Neural crest cell (in vitro differentiated cells): ENCODE measurements at regions not wholly inside any gene's neighbourhood (a gene's known extent, or its start where the extent isn't known, plus 50 kb on each side); places are given as distances from the start of the nearest gene placed in this dataset.
"Not testable (repeated sequence)": the region's sequence is repeated elsewhere in the genome, so short reads cannot be mapped to it uniquely, and the experiment has no call there.

Source experiments
- DNase-seq: peaks from one replicate; pipeline ENCODE4 v3.0.0; 2021; ENCODE audit warnings: low read depth, mixed read lengths, low spot score
- H3K27ac Mint-ChIP-seq: one replicate; pipeline ENCODE4 v1.8.0; 2021; ENCODE audit warnings: mild to moderate bottlenecking, mixed read lengths; ENCODE audit not compliant: unreplicated experiment
- H3K27me3 Mint-ChIP-seq: 2 replicates; pipeline ENCODE4 v1.8.0; 2021; ENCODE audit warnings: low read depth, mild to moderate bottlenecking, mixed read lengths
- H3K36me3 Mint-ChIP-seq: 2 replicates; pipeline ENCODE4 v1.8.0; 2021; ENCODE audit warnings: low read depth, mild to moderate bottlenecking, mixed read lengths
- H3K4me1 Mint-ChIP-seq: 2 replicates; pipeline ENCODE4 v1.8.0; 2021; ENCODE audit warnings: mixed read lengths
- H3K4me3 Mint-ChIP-seq: one replicate; pipeline ENCODE4 v1.8.0; 2021; ENCODE audit warnings: mild to moderate bottlenecking, mixed read lengths
- H3K9me3 Mint-ChIP-seq: 2 replicates; pipeline ENCODE4 v1.8.0; 2021; ENCODE audit warnings: mixed read lengths
- TF ChIP-seq, protein P1 (sequence below): fragments of 200-600 bp; sonication (generic); conservative IDR thresholded peaks from 2 replicates; pipeline ENCODE4 v1.5.0; 2021; ENCODE audit warnings: antibody characterized with exemption, mild to moderate bottlenecking

DNA sequence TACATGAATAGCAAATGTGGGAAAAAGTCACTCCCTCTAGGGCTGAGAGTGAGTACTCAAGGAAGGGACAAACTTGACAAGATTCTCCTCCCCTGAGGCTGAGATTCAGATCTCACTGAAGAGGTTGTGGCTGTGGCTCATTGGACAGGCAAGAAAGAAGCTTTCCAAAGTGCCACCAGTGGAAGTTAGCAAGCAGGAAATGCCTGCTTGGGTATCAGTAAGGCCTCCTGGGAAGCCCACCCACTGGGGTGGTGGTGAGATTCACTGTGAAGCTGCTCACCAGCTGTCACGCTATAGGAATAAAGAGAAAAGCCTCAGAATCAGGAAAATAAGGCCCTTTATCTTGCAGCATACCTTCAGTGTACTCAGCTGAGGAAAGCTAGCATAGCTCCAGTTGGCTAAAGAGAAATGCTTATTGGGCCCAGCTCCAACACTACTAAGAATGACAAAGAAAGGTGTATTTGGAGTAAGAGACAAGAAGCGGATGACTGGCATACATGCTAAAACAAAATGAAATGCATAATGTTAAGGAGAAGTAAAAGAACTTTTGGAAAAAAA is 274.4 kb upstream of the TOM1L1 start:
- TF ChIP-seq, protein P1, sequence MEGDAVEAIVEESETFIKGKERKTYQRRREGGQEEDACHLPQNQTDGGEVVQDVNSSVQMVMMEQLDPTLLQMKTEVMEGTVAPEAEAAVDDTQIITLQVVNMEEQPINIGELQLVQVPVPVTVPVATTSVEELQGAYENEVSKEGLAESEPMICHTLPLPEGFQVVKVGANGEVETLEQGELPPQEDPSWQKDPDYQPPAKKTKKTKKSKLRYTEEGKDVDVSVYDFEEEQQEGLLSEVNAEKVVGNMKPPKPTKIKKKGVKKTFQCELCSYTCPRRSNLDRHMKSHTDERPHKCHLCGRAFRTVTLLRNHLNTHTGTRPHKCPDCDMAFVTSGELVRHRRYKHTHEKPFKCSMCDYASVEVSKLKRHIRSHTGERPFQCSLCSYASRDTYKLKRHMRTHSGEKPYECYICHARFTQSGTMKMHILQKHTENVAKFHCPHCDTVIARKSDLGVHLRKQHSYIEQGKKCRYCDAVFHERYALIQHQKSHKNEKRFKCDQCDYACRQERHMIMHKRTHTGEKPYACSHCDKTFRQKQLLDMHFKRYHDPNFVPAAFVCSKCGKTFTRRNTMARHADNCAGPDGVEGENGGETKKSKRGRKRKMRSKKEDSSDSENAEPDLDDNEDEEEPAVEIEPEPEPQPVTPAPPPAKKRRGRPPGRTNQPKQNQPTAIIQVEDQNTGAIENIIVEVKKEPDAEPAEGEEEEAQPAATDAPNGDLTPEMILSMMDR, result no peak
- no peaks in the 10 kb centered on the region for H3K9me3 Mint-ChIP-seq

GRCh38 chr17:54639426-54639825 is 261.2 kb upstream of the TOM1L1 start:
- not testable (repeated sequence) for H3K9me3 Mint-ChIP-seq, DNase-seq, H3K36me3 Mint-ChIP-seq, H3K4me1 Mint-ChIP-seq, H3K4me3 Mint-ChIP-seq, H3K27ac Mint-ChIP-seq, H3K27me3 Mint-ChIP-seq

More for the DNA sequence above, 274.4 kb upstream of the TOM1L1 start:
- H3K4me1 Mint-ChIP-seq, result no peaks in the 10 kb centered on the region
- no peaks in the 10 kb centered on the region for H3K36me3 Mint-ChIP-seq
- no peak overlapping the region for H3K4me3 Mint-ChIP-seq
- DNase-seq, result no peak
- H3K27me3 Mint-ChIP-seq, result no peaks in the 10 kb centered on the region
- H3K27ac Mint-ChIP-seq, result no peak overlapping the region

DNA sequence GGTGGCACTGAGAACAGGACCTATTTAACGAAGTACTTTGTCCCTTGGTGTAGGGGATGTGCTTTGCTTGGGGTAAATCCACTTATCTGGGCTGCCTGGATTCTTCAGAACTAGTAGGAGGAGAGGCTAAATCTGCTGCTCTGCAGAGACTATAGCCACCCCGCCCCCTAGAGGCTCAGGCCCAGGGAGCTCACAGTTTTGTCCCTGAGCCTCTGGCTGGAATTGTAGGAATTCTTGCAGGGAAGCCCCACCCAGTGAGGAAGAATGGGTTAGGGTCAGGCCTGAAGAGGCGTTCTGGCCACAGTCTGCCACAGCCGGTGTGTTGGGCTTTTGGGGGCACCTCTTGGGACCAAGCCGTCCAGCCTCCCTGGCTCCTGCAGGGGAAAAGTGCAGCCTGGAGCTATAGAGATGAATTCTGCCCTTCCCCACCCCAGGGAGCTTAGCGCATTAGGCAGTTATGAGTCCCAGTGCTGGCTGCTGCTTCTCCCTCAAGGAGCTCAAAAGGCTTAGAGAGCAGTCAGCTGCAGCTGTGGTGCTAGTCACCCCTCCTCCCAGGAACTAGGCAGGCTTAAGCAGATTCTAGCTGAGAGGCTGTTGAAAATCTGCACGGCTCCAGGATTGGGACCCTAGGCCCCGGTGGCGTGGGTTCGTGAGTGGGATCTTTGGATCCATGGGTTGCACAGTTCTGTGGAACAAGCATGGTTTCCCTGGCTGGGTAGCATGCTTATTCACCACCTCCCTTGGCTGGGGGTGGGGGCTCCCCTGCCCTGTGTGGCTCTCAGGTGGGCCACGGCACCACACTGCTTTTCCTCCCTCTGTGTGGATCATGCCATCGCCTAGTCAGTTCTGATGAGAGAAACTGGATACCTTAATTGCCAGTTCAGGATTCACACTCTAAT is 237.4 kb upstream of the TOM1L1 start:
- Mint-ChIP-seq H3K4me3 (no peak overlapping the region), H3K27me3 (peaks cover 2% of the 10 kb centered on the region), H3K4me1 (no peaks in the 10 kb centered on the region), H3K27ac (no peak overlapping the region), H3K9me3 (peaks cover 5% of the 10 kb centered on the region), H3K36me3 (no peaks in the 10 kb centered on the region)
- TF ChIP-seq, protein P1, result no peak
- DNase-seq, result no peak

DNA sequence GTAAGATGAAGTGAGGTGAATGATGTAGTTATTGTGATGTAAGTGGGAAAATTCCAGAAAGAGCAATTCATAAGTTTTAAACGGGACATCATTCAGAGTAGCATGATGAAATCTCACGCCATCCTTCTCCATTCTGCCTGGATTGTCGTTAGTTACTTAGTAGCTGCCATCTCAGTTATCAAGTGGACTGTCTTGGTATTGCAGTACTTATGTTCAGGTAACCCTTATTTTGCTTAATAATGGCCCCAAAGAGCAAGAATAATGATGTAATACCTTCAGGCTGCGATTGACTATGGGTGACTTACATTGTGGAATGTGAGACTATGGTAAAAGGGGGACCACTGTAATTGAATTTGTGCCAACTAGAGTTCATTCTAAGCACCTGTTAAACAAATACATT is 234.1 kb upstream of the TOM1L1 start:
- no peak overlapping the region for H3K4me3 Mint-ChIP-seq
- H3K9me3 Mint-ChIP-seq, result no peaks in the 10 kb centered on the region
- H3K36me3 Mint-ChIP-seq, result no peaks in the 10 kb centered on the region
- DNase-seq, result no peak
- H3K27ac Mint-ChIP-seq, result no peak overlapping the region
- peaks cover 4% of the 10 kb centered on the region for H3K27me3 Mint-ChIP-seq
- H3K4me1 Mint-ChIP-seq, result no peaks in the 10 kb centered on the region
- TF ChIP-seq, protein P1, result no peak

GRCh38 chr17:54678158-54678557 is 222.5 kb upstream of the TOM1L1 start:
- TF ChIP-seq, protein P1, result no peak
- Mint-ChIP-seq H3K4me3 (no peak overlapping the region), H3K36me3 (no peaks in the 10 kb centered on the region), H3K9me3 (peaks cover 2% of the 10 kb centered on the region), H3K4me1 (no peaks in the 10 kb centered on the region), H3K27ac (no peak overlapping the region), H3K27me3 (no peaks in the 10 kb centered on the region)
- no peak for DNase-seq

DNA sequence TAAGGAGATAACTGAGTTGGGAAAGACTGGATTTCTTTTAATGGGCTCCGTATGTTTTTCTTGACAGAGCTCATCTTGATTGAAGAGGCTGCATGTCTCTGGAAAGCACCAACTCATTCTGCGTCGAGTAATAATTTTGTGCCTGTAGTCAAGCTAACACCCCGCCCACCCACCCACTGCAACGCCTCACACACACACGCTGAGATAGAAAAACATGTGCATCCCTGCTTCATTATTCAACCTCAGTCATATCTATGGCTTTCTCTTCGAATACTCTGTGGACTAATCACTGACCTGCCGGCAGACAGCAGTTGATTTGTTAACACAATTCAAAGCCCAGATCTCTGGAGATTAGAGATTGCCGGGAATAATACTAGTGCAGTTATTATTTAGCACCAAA is 220.2 kb upstream of the TOM1L1 start:
- H3K27me3 Mint-ChIP-seq, result no peaks in the 10 kb centered on the region
- H3K4me3 Mint-ChIP-seq, result no peak overlapping the region
- no peaks in the 10 kb centered on the region for H3K4me1 Mint-ChIP-seq
- DNase-seq, result no peak
- H3K36me3 Mint-ChIP-seq, result no peaks in the 10 kb centered on the region
- TF ChIP-seq, protein P1, result no peak
- no peaks in the 10 kb centered on the region for H3K9me3 Mint-ChIP-seq
- H3K27ac Mint-ChIP-seq, result no peak overlapping the region
